ENCODE measurements at regions not wholly inside any gene's neighbourhood (a gene's known extent, or its start where the extent isn't known, plus 50 kb on each side); places are given as distances from the start of the nearest gene placed in this dataset.

DNA sequence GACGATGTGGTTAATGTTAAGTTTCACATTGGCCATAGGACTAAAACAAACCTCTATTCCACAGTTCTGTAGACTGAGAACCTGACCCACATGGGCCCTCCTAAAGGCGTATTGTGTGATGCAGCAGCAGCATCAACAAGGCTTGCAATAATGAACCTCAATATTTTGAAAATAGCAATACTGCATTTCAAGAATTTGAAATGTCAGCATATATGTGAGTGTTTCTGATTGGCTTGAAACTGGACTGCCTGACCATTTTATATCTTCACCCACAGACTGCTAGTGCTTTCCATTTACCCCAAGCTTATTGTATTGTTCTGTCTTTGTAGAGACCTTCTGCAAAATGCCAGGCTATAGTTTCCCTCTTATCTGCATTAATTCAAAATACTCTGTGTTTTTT lies 1122.3 kb downstream of the IGSF11 start:
- TF ChIP-seq POLR2A (IDR thresholded peaks at IDR 0.05) = no peak
- no peak for TF ChIP-seq POLR2AphosphoS5 (IDR thresholded peaks at IDR 0.05)
- TF ChIP-seq CTCF (IDR thresholded peaks at IDR 0.05 in 8 of 11, conservative IDR thresholded peaks at IDR 0.05 in 3 of 11) = no peak
- intact Hi-C loops (cut with DNase I; ENCODE audit: low total_unique reads) = no loop called here
- H3K36me3 ChIP-seq = no peaks in the 10 kb centered on the region
- DNase-seq = no peak
- WGBS, 5 donors = 86 to 97% (median 88%) methylated on average over 2 of the region's 2 CpGs
- no peaks in the 10 kb centered on the region for H3K4me1 ChIP-seq
- no peaks in the 10 kb centered on the region for H3K27me3 ChIP-seq (replicated peaks in 1 of 7)
- H3K9me3 ChIP-seq = no peaks in the 10 kb centered on the region
- no peak overlapping the region for H3K27ac ChIP-seq
- no peak overlapping the region for H3K4me3 ChIP-seq

DNA sequence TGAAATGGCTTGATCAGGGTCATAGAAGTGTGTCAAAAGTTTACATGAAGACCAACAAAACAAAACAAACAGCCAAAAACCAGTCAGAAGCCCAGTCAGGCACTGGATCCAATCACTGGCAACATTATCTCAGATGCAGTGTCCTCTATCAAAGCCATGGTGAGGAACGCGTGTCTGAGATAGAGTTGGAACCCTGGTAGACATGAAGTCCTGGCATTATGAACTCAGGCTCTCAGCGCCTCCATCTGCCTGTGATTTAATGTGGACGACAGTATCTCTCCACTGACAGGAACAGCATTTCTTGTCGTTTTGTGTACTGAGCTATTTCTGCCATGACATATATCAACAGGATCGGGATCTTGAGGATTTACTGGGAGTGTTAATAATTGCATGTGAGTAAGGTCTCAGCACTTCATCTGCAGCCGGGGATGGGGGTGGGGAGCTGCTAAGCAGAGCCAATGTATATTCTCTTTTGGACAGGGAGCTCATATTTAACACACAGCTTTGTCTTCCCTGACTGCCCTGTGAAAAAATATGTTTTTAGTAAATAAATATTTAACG lies 1120.0 kb downstream of the IGSF11 start:
- WGBS, 5 donors = 82 to 86% (median 82%) methylated on average over 8 of the region's 8 CpGs
- H3K36me3 ChIP-seq = no peaks in the 10 kb centered on the region
- no peaks in the 10 kb centered on the region for H3K9me3 ChIP-seq
- H3K4me3 ChIP-seq = no peak overlapping the region
- no peak overlapping the region for H3K27ac ChIP-seq
- intact Hi-C loops (cut with DNase I; ENCODE audit: low total_unique reads) = no loop called here
- no peaks in the 10 kb centered on the region for H3K4me1 ChIP-seq
- no peak for DNase-seq
- no peaks in the 10 kb centered on the region for H3K27me3 ChIP-seq (replicated peaks in 1 of 7)
- TF ChIP-seq POLR2AphosphoS5 (IDR thresholded peaks at IDR 0.05) (no peak), CTCF (IDR thresholded peaks at IDR 0.05 in 8 of 11, conservative IDR thresholded peaks at IDR 0.05 in 3 of 11) (no peak), POLR2A (IDR thresholded peaks at IDR 0.05) (no peak)

GRCh38 chr3:117916839-117917238 lies 1117.8 kb downstream of the IGSF11 start:
- H3K27ac ChIP-seq = no peak overlapping the region

GRCh38 chr3:117919621-117920020 lies 1115.0 kb downstream of the IGSF11 start:
- no peaks in the 10 kb centered on the region for H3K9me3 ChIP-seq
- no peak for DNase-seq
- H3K27ac ChIP-seq = no peak overlapping the region
- TF ChIP-seq CTCF (IDR thresholded peaks at IDR 0.05 in 8 of 11, conservative IDR thresholded peaks at IDR 0.05 in 3 of 11) = no peak
- no peak for TF ChIP-seq POLR2A (IDR thresholded peaks at IDR 0.05)
- no peak for TF ChIP-seq POLR2AphosphoS5 (IDR thresholded peaks at IDR 0.05)
- 61 to 80% (median 67%) methylated on average over 1 of the region's 1 CpG for WGBS, 5 donors
- no peaks in the 10 kb centered on the region for H3K27me3 ChIP-seq (replicated peaks in 1 of 7)
- no peaks in the 10 kb centered on the region for H3K36me3 ChIP-seq
- intact Hi-C loops (cut with DNase I; ENCODE audit: low total_unique reads) = no loop called here
- no peak overlapping the region for H3K4me3 ChIP-seq
- H3K4me1 ChIP-seq = no peaks in the 10 kb centered on the region

More at GRCh38 chr3:117916839-117917238, 1117.8 kb downstream of the IGSF11 start:
- Histone ChIP-seq H3K36me3 (no peaks in the 10 kb centered on the region), H3K9me3 (no peaks in the 10 kb centered on the region), H3K27me3 (replicated peaks in 1 of 7) (no peaks in the 10 kb centered on the region), H3K4me3 (no peak overlapping the region), H3K4me1 (no peaks in the 10 kb centered on the region)
- intact Hi-C loops (cut with DNase I; ENCODE audit: low total_unique reads) = no loop called here
- no peak for TF ChIP-seq POLR2AphosphoS5 (IDR thresholded peaks at IDR 0.05)
- DNase-seq = no peak
- 85 to 97% (median 94%) methylated on average over 2 of the region's 2 CpGs for WGBS, 5 donors

All from spleen (tissue), 11 donors.